HL-60 (cell line): ENCODE measurements at regions not wholly inside any gene's neighbourhood (a gene's known extent, or its start where the extent isn't known, plus 50 kb on each side); places are given as distances from the start of the nearest gene placed in this dataset. TPM values are rescaled to one million over a fixed set of nuclear protein-coding genes. Genes with fewer than 3 reads are reported as not detected.
A peak's percentile ranks its signal among the peaks of the same experiment; 100 is the strongest.

Experiments used
- DNase-seq, 2 experiments: peaks; one replicate each; pipeline ENCODE4 v3.0.0-alpha.2; 2010 to 2020; ENCODE audit warnings: low read depth in 1 of 2, low spot score in 1 of 2
- H3K27ac ChIP-seq: fragments of 250-450 bp; sonication (Bioruptor Pico); replicated peaks from 2 replicates; pipeline ENCODE4 v1.5.1; 2020; ENCODE audit warnings: mild to moderate bottlenecking, moderate library complexity
- H3K27me3 ChIP-seq: fragments of 250-450 bp; sonication (Bioruptor Pico); 2 replicates; pipeline ENCODE4 v1.5.1; 2021; ENCODE audit warnings: mild to moderate bottlenecking, moderate library complexity; ENCODE audit not compliant: insufficient read depth, poor library complexity, severe bottlenecking
- H3K4me3 ChIP-seq: replicated peaks from 2 replicates; pipeline ENCODE4 v1.5.1; 2011; ENCODE audit warnings: mild to moderate bottlenecking, control low read depth, low read length; ENCODE audit not compliant: insufficient read depth
- GABPA ChIP-seq: IDR thresholded peaks from 2 replicates; pipeline ENCODE4 v1.6.1; 2012; ENCODE audit warnings: low read depth
- POLR2AphosphoS5 ChIP-seq: IDR thresholded peaks from 2 replicates; pipeline ENCODE4 v1.6.1; 2012; ENCODE audit warnings: low read depth
- SPI1 ChIP-seq: IDR thresholded peaks from 2 replicates; pipeline ENCODE4 v1.6.1; 2012; ENCODE audit warnings: low read depth, mild to moderate bottlenecking, borderline replicate concordance
- microRNA-seq: library from miRNA; unstranded; fragments of <30 nt; microRNA quantifications from one replicate; pipeline ENCODE4, GENCODE V29; 2018
- TF ChIP-seq, protein P1 (sequence below): IDR thresholded peaks from one replicate; pipeline ENCODE4 v1.5.1; 2011; ENCODE audit warnings: low read length, control low read depth, inconsistent platforms; ENCODE audit not compliant: insufficient read depth
- TF ChIP-seq, protein P2 (sequence below): IDR thresholded peaks from 2 replicates; pipeline ENCODE4 v1.6.1; 2012; ENCODE audit warnings: low read depth; ENCODE audit not compliant: insufficient replicate concordance

- TF ChIP-seq, protein P1, sequence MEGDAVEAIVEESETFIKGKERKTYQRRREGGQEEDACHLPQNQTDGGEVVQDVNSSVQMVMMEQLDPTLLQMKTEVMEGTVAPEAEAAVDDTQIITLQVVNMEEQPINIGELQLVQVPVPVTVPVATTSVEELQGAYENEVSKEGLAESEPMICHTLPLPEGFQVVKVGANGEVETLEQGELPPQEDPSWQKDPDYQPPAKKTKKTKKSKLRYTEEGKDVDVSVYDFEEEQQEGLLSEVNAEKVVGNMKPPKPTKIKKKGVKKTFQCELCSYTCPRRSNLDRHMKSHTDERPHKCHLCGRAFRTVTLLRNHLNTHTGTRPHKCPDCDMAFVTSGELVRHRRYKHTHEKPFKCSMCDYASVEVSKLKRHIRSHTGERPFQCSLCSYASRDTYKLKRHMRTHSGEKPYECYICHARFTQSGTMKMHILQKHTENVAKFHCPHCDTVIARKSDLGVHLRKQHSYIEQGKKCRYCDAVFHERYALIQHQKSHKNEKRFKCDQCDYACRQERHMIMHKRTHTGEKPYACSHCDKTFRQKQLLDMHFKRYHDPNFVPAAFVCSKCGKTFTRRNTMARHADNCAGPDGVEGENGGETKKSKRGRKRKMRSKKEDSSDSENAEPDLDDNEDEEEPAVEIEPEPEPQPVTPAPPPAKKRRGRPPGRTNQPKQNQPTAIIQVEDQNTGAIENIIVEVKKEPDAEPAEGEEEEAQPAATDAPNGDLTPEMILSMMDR, result no peak
- TF ChIP-seq POLR2AphosphoS5 (no peak), GABPA (no peak), SPI1 (no peak)
- TF ChIP-seq, protein P2, sequence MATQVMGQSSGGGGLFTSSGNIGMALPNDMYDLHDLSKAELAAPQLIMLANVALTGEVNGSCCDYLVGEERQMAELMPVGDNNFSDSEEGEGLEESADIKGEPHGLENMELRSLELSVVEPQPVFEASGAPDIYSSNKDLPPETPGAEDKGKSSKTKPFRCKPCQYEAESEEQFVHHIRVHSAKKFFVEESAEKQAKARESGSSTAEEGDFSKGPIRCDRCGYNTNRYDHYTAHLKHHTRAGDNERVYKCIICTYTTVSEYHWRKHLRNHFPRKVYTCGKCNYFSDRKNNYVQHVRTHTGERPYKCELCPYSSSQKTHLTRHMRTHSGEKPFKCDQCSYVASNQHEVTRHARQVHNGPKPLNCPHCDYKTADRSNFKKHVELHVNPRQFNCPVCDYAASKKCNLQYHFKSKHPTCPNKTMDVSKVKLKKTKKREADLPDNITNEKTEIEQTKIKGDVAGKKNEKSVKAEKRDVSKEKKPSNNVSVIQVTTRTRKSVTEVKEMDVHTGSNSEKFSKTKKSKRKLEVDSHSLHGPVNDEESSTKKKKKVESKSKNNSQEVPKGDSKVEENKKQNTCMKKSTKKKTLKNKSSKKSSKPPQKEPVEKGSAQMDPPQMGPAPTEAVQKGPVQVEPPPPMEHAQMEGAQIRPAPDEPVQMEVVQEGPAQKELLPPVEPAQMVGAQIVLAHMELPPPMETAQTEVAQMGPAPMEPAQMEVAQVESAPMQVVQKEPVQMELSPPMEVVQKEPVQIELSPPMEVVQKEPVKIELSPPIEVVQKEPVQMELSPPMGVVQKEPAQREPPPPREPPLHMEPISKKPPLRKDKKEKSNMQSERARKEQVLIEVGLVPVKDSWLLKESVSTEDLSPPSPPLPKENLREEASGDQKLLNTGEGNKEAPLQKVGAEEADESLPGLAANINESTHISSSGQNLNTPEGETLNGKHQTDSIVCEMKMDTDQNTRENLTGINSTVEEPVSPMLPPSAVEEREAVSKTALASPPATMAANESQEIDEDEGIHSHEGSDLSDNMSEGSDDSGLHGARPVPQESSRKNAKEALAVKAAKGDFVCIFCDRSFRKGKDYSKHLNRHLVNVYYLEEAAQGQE, result no peak
These were observed 72.3 kb downstream of the CMPK2 start for GRCh38 chr2:6793371-6793770.

DNA sequence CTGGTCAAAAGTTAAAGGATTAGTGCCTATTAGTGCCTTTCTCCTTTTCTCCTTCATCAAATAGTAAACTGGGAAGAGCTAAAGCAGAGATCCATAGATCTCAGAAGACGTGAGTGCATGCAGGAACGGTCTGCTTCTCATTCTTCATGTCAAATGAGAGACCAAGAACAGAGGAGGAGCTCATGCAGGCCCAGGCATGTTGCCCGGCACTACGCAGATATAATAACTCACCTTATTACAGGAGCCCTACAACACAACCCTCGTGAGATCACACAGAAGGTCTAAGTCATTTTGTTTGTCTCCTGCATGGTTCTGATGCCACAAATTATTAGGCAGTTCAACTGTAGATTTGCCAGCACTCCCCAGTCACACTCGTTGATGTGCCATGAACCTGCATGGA is 71.8 kb downstream of the CMPK2 start:
- no peak for DNase-seq
- H3K27ac ChIP-seq, result no peak overlapping the region
- no peaks in the 10 kb centered on the region for H3K27me3 ChIP-seq
- TF ChIP-seq SPI1, result no peak
- TF ChIP-seq POLR2AphosphoS5, result no peak
- no peak for TF ChIP-seq GABPA
- TF ChIP-seq, protein P2, result no peak
- TF ChIP-seq, protein P1, result no peak
- H3K4me3 ChIP-seq, result no peak overlapping the region

More at GRCh38 chr2:6793371-6793770, 72.3 kb downstream of the CMPK2 start:
- no peaks in the 10 kb centered on the region for H3K27me3 ChIP-seq
- peak; percentile 39 to 45 for DNase-seq
- no peak overlapping the region for H3K4me3 ChIP-seq
- H3K27ac ChIP-seq, result no peak overlapping the region

DNA sequence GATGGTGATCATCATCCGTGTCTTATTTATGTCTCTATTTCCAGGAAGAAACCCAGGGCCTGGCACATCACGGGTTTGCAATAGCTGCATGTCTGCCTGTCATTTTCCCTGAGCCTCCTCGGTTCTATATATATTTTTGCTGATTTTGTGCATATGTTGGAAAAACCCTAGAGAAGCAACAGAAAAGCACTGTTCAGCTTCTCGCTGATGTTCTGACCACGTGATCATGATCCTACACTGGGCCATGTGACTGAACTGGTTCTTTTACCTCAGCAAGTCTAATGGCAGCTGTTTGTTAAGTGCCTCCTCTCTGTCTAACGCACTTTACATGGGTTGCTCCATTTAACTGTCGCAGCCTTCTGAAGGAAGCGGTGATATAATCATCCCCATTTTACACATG is 71.3 kb downstream of the CMPK2 start:
- DNase-seq, result no peak
- Histone ChIP-seq H3K27ac (no peak overlapping the region), H3K4me3 (no peak overlapping the region), H3K27me3 (no peaks in the 10 kb centered on the region)
- TF ChIP-seq POLR2AphosphoS5 (no peak), GABPA (no peak), SPI1 (no peak)
- TF ChIP-seq, protein P2, result no peak
- TF ChIP-seq, protein P1, result no peak

Small RNAs in the stretch of these regions (microRNA-seq; reads per million reads assigned to microRNA genes)
- gene MIR7158 (not detected), gene MIR7515 (not detected)
